ENCODE measurements at regions not wholly inside any gene's neighbourhood (a gene's known extent, or its start where the extent isn't known, plus 50 kb on each side); places are given as distances from the start of the nearest gene placed in this dataset.
A peak's percentile ranks its signal among the peaks of the same experiment; 100 is the strongest.

- no peak for TF ChIP-seq CTCF (IDR thresholded peaks at IDR 0.05; ENCODE audit: insufficient read depth, low read length)
Measured at GRCh38 chr12:24228371-24228770, 278.9 kb upstream of the SOX5 start.

GRCh38 chr12:24227551-24227950 lies 278.1 kb upstream of the SOX5 start:
- TF ChIP-seq CTCF (IDR thresholded peaks at IDR 0.05; ENCODE audit: insufficient read depth, low read length), result no peak
- no peak for DNase-seq (ENCODE audit: low read depth)
- H3K4me3 ChIP-seq (ENCODE audit: low read depth, low read length), result no peak overlapping the region

More at GRCh38 chr12:24228371-24228770, 278.9 kb upstream of the SOX5 start:
- DNase-seq (ENCODE audit: low read depth), result no peak
- no peak overlapping the region for H3K4me3 ChIP-seq (ENCODE audit: low read depth, low read length)

- DNase-seq (ENCODE audit: low read depth), result peak; percentile 73
- H3K4me3 ChIP-seq (ENCODE audit: low read depth, low read length), result no peak overlapping the region
- no peak for TF ChIP-seq CTCF (IDR thresholded peaks at IDR 0.05; ENCODE audit: insufficient read depth, low read length)
Measured at GRCh38 chr12:24226745-24227350, 277.4 kb upstream of the SOX5 start.

GRCh38 chr12:24224401-24224800 lies 274.9 kb upstream of the SOX5 start:
- TF ChIP-seq CTCF (IDR thresholded peaks at IDR 0.05; ENCODE audit: insufficient read depth, low read length), result no peak
- DNase-seq (ENCODE audit: low read depth), result no peak
- H3K4me3 ChIP-seq (ENCODE audit: low read depth, low read length), result no peak overlapping the region

GRCh38 chr12:24223926-24224325 lies 274.5 kb upstream of the SOX5 start:
- no peak for TF ChIP-seq CTCF (IDR thresholded peaks at IDR 0.05; ENCODE audit: insufficient read depth, low read length)
- H3K4me3 ChIP-seq (ENCODE audit: low read depth, low read length), result no peak overlapping the region
- DNase-seq (ENCODE audit: low read depth), result no peak

GRCh38 chr12:24222968-24223367 lies 273.5 kb upstream of the SOX5 start:
- H3K4me3 ChIP-seq (ENCODE audit: low read depth, low read length), result no peak overlapping the region
- peak; percentile 46 for DNase-seq (ENCODE audit: low read depth)
- no peak for TF ChIP-seq CTCF (IDR thresholded peaks at IDR 0.05; ENCODE audit: insufficient read depth, low read length)

GRCh38 chr12:24212496-24212895 lies 263.0 kb upstream of the SOX5 start:
- H3K4me3 ChIP-seq (ENCODE audit: low read depth, low read length), result no peak overlapping the region
- no peak for DNase-seq (ENCODE audit: low read depth)
- TF ChIP-seq CTCF (IDR thresholded peaks at IDR 0.05; ENCODE audit: insufficient read depth, low read length), result no peak

All from fibroblast of the aortic adventitia (primary cell).